HG02588 (cell line): ENCODE measurements at regions not wholly inside any gene's neighbourhood (a gene's known extent, or its start where the extent isn't known, plus 50 kb on each side); places are given as distances from the start of the nearest gene placed in this dataset.

Experiments
- ATAC-seq: cut with Tn5 transposase; IDR thresholded peaks from one replicate; pipeline ENCODE4 v1.9.1; 2021; ENCODE audit warnings: mild to moderate bottlenecking, moderate library complexity; ENCODE audit not compliant: unreplicated experiment

DNA sequence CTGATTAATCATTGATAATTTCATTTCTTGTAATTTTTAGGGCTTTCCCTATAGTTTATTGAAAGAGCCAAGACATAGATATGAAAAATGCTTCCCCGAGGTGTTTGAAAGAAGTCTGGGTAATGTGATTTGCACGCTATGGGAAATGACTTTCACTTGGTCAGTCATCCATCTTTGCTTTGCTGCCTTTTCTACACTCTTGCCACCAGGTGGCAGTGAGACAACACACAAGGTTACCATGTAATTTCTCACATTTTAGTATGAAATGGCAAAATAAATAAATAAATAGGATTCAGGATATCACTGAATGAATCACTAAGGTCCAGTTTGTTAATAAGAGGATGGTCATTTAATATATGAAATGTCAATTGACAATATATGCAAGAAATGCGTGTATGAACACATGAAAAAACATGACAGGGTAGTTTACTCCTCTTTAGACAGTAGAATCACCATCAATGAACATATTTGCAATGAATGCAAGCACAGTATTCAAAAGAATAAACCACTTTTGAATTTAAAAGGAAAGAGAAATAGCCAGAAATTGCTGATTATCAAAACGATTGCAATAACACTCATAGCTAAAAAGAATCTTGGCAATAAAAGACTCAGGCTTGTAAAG lies 52.2 kb upstream of the KCNH7 start:
- ATAC-seq, result peak; percentile 92

DNA sequence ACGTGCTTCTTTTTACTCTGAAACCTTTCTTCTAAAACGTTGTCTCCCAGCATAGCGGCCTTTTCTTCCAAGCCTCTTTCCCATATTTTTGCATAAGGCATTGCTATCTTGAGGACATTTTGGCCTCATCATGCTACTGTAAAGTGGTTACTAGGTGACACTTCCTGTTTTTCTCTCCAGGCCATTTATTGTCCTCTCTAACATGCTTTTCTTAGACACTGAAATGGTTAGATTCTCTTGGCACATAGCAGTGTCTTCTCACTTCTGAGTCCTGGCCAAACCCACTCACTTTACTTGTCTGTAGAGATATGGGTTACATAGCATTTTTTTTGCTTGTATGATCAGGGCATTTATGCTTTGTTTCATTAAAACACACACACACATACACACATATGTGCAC lies 50.1 kb upstream of the KCNH7 start:
- no peak for ATAC-seq
